ENCODE measurements at regions not wholly inside any gene's neighbourhood (a gene's known extent, or its start where the extent isn't known, plus 50 kb on each side); places are given as distances from the start of the nearest gene placed in this dataset.

GRCh38 chr21:31566611-31567010, 92.9 kb upstream of the SOD1 start:
- no peak for DNase-seq (ENCODE audit: low read depth)

- DNase-seq (ENCODE audit: low read depth) = no peak
Observed at GRCh38 chr21:31566064-31566463, 93.4 kb upstream of the SOD1 start.

- no peak for DNase-seq (ENCODE audit: low read depth)
Observed at GRCh38 chr21:31564439-31564838, 95.1 kb upstream of the SOD1 start.

DNA sequence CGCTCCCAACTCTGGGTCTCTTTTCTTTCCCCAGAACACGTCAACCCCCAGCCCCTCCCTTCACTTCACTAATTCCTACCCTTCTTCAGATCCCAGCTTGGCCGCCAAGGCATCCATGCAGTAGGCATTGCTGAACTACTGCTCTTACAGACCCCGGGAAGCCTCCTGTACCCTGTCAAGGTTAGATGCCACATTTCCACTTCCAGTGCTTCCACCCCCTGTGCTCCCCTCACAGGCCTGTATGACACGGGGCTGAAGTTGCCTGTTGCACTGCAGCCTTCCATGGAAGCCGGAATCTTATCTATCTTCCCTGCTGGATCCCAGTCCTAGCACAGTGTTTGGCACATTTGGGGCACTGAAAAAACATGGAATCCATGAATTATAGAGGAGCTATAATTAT, 99.0 kb upstream of the SOD1 start:
- no peak for DNase-seq (ENCODE audit: low read depth)

DNA sequence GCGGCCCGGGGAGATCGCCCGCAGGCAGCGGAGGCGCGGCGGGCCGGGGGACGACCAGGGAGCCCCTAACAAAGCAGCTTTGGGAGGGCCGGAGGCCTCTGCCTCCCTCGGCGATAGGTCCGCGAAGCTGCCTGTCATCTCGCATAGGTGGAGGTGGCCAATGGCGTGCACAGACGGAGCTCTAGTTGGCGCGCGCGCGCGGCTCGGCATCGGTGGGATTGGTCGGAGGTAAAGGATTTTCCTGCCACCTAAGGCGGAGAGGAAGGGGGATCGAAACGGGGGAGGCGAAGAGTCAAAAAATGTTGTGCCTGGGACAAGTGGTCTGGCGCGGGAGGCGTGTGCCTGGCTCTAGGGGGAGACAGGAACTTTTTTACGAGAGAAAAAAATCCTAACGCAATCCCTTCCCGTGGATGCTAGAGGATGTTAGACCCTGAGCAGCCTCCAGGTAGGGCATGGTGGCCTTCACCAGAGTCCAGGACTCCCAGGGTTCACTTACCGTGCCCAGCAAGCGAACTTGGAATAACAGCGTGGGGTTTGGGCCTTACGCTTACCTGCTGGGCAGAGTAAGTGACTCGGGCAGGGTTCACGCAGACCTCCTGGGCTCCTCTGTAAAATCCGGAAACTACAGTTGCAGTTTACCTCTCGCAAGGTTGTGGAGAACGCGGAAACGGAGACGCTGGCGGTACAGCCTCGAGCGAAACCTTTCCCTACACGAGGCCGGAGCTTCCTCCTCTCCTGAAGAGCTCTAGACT, 99.9 kb upstream of the SOD1 start:
- DNase-seq (ENCODE audit: low read depth) = no peak

DNA sequence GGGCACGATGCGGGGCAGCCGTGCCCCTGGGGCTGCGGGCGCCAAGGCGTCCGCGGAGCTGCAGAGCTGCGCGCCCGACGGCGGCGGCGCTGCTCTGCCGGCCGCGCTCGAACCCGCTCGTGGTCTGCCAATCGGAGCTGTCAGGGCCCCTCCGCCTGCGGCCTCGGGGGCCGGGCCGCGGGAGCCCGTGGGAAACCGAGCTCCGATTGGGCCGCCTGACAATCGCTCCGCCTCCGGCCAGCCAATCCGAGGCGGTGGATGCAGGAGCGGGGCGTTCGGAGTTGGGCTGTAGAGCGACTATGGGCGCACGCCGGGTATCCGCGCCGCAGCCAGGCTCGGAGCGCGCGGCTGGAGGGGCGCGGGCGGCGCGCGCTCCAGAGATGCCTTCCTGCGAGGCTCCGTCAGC, 100.5 kb upstream of the SOD1 start:
- peak; percentile 11 for DNase-seq (ENCODE audit: low read depth)

- no peak for DNase-seq (ENCODE audit: low read depth)
Observed at GRCh38 chr21:31558189-31558961, 101.1 kb upstream of the SOD1 start.

GRCh38 chr21:31557421-31558188, 101.9 kb upstream of the SOD1 start:
- DNase-seq (ENCODE audit: low read depth) = no peak

DNA sequence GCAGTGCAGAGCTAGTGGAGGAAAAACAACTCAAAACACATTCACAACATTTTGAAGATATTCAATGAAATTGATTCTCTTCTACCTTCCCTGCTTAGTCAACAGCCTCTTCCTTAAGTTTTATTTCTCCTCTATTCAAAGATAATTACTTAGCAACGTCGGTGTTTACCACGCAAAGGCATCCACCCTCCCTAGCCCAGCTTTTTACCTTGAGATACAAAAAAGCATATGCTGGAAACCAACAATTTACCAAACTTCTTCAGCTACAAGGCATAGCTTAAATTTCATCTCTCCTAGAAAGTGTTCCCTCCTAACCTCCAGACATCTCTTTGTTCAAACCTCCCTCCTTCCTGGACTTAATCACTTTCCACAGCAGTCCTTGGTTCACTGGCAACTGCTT, 102.8 kb upstream of the SOD1 start:
- DNase-seq (ENCODE audit: low read depth) = no peak

GRCh38 chr21:31555741-31556191, 103.7 kb upstream of the SOD1 start:
- DNase-seq (ENCODE audit: low read depth) = no peak

GRCh38 chr21:31554511-31555022, 104.9 kb upstream of the SOD1 start:
- no peak for DNase-seq (ENCODE audit: low read depth)

DNA sequence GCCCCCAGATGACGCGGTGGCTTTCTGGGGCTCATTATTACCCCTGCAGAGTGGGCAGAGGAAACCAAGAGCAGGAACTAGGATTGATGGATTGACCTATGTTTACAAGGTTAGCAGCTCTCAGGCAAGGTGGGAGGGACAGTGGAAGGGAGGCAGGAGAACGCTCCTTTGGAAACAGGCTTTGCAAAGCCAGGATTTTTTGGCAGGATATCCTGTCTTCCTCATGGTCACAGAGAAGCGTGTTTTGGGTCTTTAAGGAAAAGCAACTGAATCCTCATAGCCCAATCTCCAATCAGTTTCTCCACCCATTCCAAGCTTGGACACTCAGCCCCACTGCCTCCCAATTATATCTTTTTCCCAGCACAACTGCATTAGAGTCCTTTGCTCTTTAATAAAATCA, 105.6 kb upstream of the SOD1 start:
- no peak for DNase-seq (ENCODE audit: low read depth)

DNA sequence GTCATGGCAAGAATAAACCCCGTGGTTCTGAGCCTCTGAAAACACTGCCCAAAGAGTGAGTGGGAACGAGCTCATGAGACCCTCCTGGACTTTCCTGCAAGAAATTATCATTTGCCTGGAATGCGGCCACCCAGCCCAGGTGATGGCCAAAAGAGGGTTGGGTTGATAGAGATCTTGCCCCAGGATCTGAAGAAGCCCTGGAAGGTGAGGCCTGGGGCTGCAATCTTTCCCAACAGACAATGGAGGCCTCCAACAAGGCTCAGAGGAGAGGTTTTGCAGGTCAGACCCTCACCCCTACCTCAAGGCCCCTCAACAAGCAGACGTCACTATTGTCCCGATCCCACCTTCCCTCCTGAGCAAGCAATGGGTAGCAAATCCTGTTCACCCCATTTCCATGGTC, 106.0 kb upstream of the SOD1 start:
- DNase-seq (ENCODE audit: low read depth) = no peak

- DNase-seq (ENCODE audit: low read depth) = no peak
Observed at GRCh38 chr21:31552826-31553225, 106.7 kb upstream of the SOD1 start.

- no peak for DNase-seq (ENCODE audit: low read depth)
Observed at GRCh38 chr21:31550070-31550469, 109.4 kb upstream of the SOD1 start.

DNA sequence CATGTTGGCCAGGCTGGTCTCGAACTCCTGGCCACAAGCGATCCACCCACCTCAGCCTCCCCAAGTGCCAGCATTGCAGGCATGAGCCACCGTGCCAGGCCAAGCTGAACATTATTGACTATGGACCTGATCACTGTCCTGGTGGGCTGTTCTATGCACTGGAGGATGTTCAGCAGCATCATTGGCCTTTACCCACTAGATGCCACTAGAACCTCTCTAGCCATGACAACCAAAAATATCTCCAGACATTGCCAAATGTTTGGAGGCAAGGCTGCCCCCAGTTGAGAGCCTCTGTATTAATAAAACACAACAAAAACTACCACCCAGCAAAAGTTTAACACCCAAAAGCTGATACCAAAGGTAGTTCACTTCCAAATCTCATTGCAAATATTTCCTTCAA, 110.8 kb upstream of the SOD1 start:
- DNase-seq (ENCODE audit: low read depth) = no peak

- DNase-seq (ENCODE audit: low read depth) = no peak
Observed at GRCh38 chr21:31546443-31547170, 112.9 kb upstream of the SOD1 start.

DNA sequence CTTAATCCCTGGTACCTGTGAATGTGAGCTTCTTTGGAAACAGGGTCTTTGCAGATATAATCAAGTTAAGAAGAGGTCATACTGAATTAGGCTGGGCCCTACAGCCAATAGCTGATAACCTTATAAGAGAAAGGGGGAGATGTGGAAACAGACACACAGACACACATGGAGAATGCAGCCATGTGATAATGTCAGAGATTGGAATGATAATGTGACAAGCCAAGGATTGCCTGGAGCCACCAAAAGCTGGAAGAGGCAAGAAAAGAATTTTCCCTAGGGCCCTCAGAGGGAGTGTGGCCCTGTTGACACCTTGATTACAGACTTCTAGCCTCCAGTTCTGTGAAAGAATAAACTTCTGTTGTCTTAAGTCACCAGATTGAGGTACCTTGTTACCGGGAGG, 114.5 kb upstream of the SOD1 start:
- no peak for DNase-seq (ENCODE audit: low read depth)

DNA sequence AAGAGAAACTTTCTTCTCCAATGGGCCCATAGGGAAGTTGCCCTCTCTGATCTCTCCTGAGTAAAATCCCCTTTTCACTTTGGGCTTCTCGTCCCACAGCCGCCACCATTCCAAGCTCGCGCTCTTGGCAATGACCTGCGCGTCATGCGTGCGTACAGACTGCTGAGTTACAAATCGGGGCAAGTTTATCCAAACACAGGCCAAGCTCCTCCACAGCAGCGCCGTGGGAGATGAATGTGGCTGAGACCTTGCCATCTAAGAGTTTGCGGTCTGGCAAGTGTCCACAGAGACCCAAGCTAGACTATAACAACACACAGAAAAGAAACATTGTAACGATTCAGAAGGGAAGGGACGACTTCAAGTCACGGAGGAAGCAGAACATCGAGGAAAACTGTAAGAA, 116.3 kb upstream of the SOD1 start:
- peak; percentile 72 for DNase-seq (ENCODE audit: low read depth)

DNA sequence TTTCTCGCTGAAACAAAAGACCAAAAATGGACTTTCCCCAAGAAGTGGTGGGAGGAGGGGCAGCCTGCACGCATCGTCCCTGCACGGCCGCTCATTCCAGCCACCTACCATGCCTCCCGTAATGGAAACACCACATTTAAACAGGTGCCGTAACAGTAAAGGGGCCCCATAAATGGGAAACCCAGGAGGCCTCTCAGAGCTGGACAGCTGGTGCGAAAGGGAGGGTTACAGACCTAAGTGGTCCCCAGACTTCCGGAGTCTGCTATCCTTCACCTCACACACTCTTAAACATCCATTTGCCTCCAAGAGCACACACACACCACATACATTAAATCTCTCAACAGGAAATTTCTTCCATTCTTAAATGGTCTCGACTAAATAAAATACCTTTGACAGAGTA, 120.7 kb upstream of the SOD1 start:
- no peak for DNase-seq (ENCODE audit: low read depth)

DNA sequence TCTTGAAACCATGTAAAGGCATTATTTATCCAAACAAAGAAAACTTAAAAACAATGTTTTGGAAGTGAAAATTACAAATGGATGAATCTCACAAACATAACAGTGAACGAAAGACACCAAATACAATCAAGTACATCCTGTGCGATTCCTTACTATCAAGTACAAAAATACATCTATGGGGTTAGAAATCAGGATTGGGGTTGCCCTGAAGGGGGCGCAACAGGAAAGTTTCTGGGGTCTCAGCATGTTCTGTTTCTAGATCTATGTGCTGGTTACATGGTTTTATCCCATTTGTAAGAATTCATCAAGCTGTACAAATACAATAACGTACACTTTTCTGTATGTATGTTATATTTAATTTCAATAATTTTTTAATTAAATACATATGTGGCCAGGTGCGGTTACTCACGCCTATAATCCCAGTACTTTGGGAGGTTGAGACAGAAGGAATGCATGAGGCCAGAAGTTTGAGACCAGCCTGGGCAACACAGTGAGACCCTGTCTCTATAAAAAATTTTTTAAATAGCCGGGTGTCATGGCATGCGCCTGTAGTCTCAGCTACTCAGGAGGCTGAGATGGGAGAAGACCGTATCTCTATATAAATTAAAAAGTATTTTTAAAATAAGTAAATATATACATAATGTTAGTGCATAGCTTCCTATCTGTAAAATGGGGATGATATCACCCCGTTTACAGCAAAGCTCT, 121.5 kb upstream of the SOD1 start:
- no peak for DNase-seq (ENCODE audit: low read depth)

Measured in M059J (cell line).